Psoas muscle (tissue), 7 donors: ENCODE measurements at regions not wholly inside any gene's neighbourhood (a gene's known extent, or its start where the extent isn't known, plus 50 kb on each side); places are given as distances from the start of the nearest gene placed in this dataset.

Source experiments
- ATAC-seq, 4 donors: fragments of 200-7000 bp; cut with Tn5 transposase; one replicate each; pipeline ENCODE4 v1.9.1; 2020; ENCODE audit warnings: moderate library complexity in 3 of 4, mild to moderate bottlenecking in 2 of 4
- DNase-seq, 2 donors: peaks; one replicate each; pipeline ENCODE4 v3.0.0-alpha.2; 2020
- H3K27ac ChIP-seq: fragments of 200-600 bp; one replicate; pipeline ENCODE4 v1.8.0; 2022
- H3K27me3 ChIP-seq, 3 donors: fragments of 200-600 bp in 1 of 3; one replicate each; pipeline versions ENCODE4 v1.6.1 to v1.8.0; 2013 to 2022; ENCODE audit warnings: low read length in 2 of 3, mild to moderate bottlenecking in 2 of 3, moderate library complexity in 1 of 3; ENCODE audit not compliant: insufficient read depth in 3 of 3
- H3K36me3 ChIP-seq, 2 donors: fragments of 200-600 bp in 1 of 2; one replicate each; pipeline versions ENCODE4 v1.6.1 to v1.8.0; 2013 to 2022; ENCODE audit warnings: low read depth in 1 of 2, mild to moderate bottlenecking in 1 of 2, moderate library complexity in 1 of 2; ENCODE audit not compliant: insufficient read depth in 1 of 2
- H3K4me1 ChIP-seq: fragments of 200-600 bp; one replicate; pipeline ENCODE4 v1.8.0; 2022
- H3K4me3 ChIP-seq: fragments of 200-600 bp; one replicate; pipeline ENCODE4 v1.8.0; 2022; ENCODE audit warnings: mild to moderate bottlenecking
- H3K9me3 ChIP-seq: fragments of 200-600 bp; one replicate; pipeline ENCODE4 v1.8.0; 2022
- CTCF ChIP-seq: fragments of 200-600 bp; IDR thresholded peaks from one replicate; pipeline ENCODE4 v1.8.0; 2022; ENCODE audit warnings: antibody characterized with exemption
- WGBS, 3 donors: extraction: QIAGEN DNeasy Blood & Tissue Kit; methylation state at CpG; one replicate each; pipeline versions ENCODE4 v1.1.6 to v1.1.7; 2013; 5-methylcytosine and 5-hydroxymethylcytosine counted together
- intact Hi-C, 2 donors: fragments of 100-400 bp; cut with DNase I; formaldehyde crosslinking; loops; one replicate each; pipeline versions ENCODE4 v1.11.0 to v1.14.2; 2022
- donor health status: healthy with polysubstance abuse.
- donor health status: DM: no; HTN: no; CAD: no; lungs with moderate emphysema.
- donor health status: Bipolar disorder and iron deficiency.
- donor health status: healthy.
- donor health status: DM: yes; HTN: yes; CAD: no.
- donor health status: DM: no; HTN: no; CAD: no.
- donor health status: DM: yes; HTN: yes; CAD: no.

DNA sequence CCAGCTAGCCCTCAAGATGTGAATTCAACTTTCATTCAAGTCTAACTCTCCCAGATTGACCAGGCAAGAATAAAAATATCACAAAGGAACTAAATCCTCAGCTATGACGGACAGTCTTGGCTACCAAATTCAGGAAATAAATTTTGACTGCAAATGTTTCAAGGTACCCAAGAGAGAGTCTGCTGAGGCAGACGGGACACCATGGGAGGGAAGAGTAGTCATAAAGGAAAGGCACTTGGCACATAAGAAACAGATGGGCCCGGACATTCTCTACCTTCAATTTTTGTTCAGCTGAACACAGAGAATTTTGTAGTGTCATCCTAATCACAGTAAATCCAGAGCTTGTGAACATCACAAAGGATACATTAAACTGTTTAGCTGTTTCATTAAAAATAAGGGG is 390.0 kb downstream of the DTWD2 start:
- Histone ChIP-seq H3K4me3 (no peak overlapping the region), H3K27ac (no peak overlapping the region), H3K27me3 (no peaks in the 10 kb centered on the region), H3K9me3 (no peaks in the 10 kb centered on the region), H3K4me1 (no peaks in the 10 kb centered on the region), H3K36me3 (no peaks in the 10 kb centered on the region)
- WGBS, 3 donors, result 52 to 76% (median 52%) methylated on average over 3 of the region's 3 CpGs
- intact Hi-C loops, result no loop called here
- DNase-seq (no peak), ATAC-seq (no peak)
- TF ChIP-seq CTCF, result no peak

GRCh38 chr5:118597543-118597942 is 390.8 kb downstream of the DTWD2 start:
- WGBS, 3 donors, result 23 to 32% (median 23%) methylated on average over 3 of the region's 3 CpGs
- Histone ChIP-seq H3K27ac (no peak overlapping the region), H3K9me3 (no peaks in the 10 kb centered on the region), H3K36me3 (no peaks in the 10 kb centered on the region), H3K4me1 (no peaks in the 10 kb centered on the region), H3K4me3 (no peak overlapping the region), H3K27me3 (no peaks in the 10 kb centered on the region)
- no peak for ATAC-seq
- no peak for TF ChIP-seq CTCF
- intact Hi-C loops, result no loop called here
- DNase-seq, result no peak

DNA sequence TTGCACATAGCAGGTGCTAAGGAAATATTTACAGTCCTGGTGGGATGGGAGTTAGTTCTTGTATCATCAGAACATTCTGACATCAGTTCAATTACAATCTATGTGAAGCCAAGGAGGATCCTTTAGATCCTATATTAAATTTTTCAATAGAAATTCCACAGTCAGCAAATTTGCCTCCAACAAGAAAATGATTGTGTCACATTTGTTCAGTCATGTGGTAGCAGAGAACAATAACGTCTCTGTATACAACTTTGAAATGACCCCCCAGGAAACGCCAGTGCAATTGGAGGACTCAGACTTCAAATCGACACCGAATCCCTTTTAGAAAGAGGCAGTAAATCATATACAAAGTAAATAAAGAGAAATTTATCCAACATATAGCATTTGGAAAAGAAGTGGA is 392.1 kb downstream of the DTWD2 start:
- H3K36me3 ChIP-seq, result no peaks in the 10 kb centered on the region
- no peaks in the 10 kb centered on the region for H3K9me3 ChIP-seq
- WGBS, 3 donors, result 19 to 37% (median 29%) methylated on average over 4 of the region's 4 CpGs
- intact Hi-C loops, result no loop called here
- H3K4me1 ChIP-seq, result no peaks in the 10 kb centered on the region
- TF ChIP-seq CTCF, result no peak
- H3K4me3 ChIP-seq, result no peak overlapping the region
- ATAC-seq (no peak), DNase-seq (no peak)
- H3K27me3 ChIP-seq, result no peaks in the 10 kb centered on the region
- no peak overlapping the region for H3K27ac ChIP-seq

GRCh38 chr5:118593003-118593328 is 395.4 kb downstream of the DTWD2 start:
- Histone ChIP-seq H3K4me1 (no peaks in the 10 kb centered on the region), H3K36me3 (no peaks in the 10 kb centered on the region), H3K27ac (no peak overlapping the region), H3K4me3 (no peak overlapping the region), H3K9me3 (no peaks in the 10 kb centered on the region), H3K27me3 (peaks cover 0 to 4% (median 2%) of the 10 kb centered on the region in 3 donors)
- ATAC-seq, result no peak
- intact Hi-C loops, result no loop called here
- WGBS, 3 donors, result 81 to 91% (median 85%) methylated on average over 1 of the region's 1 CpG
- TF ChIP-seq CTCF, result no peak
- no peak for DNase-seq

DNA sequence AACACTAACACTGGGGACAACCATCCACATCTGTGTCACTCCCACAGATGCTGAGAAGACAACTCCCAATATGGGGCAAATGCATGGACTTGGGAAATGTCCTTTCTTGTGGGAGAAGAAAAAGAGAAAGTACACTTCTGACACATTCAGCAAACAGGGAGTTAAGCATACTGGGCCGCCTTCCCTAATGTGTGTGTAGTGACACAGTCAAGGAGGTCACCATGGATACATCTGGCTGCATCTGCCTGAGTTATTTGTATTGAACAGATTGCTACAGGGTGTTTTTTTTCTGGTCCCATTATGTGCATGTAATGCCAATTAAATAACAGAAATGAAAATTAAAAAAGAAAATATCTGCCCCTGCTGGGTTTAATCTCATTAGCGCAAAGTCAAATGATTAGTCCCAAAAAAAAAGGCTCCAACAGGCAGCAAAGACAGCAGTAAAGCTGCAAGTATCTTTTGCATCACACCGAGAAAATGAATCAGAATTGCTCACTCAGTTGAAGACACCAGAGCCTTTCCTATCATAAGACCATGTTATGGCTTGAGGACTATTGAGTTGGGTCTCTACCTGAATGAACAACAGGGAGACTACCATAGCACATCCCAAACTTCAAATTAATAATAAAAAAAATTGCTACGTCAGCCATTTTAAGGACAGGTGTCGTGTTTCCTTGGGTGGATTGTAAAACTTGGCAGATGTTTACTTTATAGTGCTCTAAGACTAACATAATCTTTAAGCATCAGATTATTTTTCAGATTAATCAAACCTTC is 395.9 kb downstream of the DTWD2 start:
- 54 to 58% (median 58%) methylated on average over 5 of the region's 5 CpGs for WGBS, 3 donors
- intact Hi-C loops, result no loop called here
- no peak overlapping the region for H3K27ac ChIP-seq

More for the DNA sequence above, 395.9 kb downstream of the DTWD2 start:
- TF ChIP-seq CTCF, result no peak
- ATAC-seq, result no peak
- no peaks in the 10 kb centered on the region for H3K4me1 ChIP-seq
- peaks cover 0 to 4% (median 2%) of the 10 kb centered on the region in 3 donors for H3K27me3 ChIP-seq
- H3K9me3 ChIP-seq, result no peaks in the 10 kb centered on the region
- H3K4me3 ChIP-seq, result no peak overlapping the region
- DNase-seq, result no peak
- H3K36me3 ChIP-seq, result no peaks in the 10 kb centered on the region
